Lower leg skin (tissue), 3 donors: ENCODE measurements at regions not wholly inside any gene's neighbourhood (a gene's known extent, or its start where the extent isn't known, plus 50 kb on each side); places are given as distances from the start of the nearest gene placed in this dataset.

Experiments
- CTCF ChIP-seq, 3 donors: fragments of 450-650 bp; IDR thresholded peaks; one replicate each; pipeline ENCODE4 v1.5.1; 2016; ENCODE audit warnings: antibody characterized with exemption in 3 of 3, mild to moderate bottlenecking in 3 of 3, moderate library complexity in 2 of 3
- POLR2A ChIP-seq, 2 donors: fragments of 450-650 bp; IDR thresholded peaks; one replicate each; pipeline ENCODE4 v1.6.1; 2016 to 2017; ENCODE audit warnings: antibody characterized with exemption in 2 of 2, mild to moderate bottlenecking in 1 of 2, moderate library complexity in 1 of 2

DNA sequence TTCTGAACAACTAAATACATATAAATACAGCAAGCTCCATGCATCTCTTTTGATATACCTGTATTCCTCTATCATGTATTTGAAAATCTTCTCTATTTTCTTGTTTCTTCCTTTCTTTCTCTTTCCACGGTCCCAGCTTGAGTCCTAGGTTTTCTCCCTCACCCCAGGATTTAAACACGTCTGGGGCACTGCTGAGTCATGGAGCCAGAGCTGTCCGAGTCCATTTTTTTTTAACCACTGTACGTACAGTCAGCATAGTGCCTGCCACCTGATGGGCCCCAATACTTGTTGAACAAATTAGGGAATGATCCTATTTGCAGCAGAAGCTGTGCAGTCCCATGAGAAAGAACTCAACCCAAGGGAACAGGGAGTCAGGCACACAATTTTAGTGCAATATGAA lies 158.1 kb downstream of the ATP23 start:
- no peak for TF ChIP-seq POLR2A (IDR thresholded peaks at IDR 0.05)
- no peak for TF ChIP-seq CTCF (IDR thresholded peaks at IDR 0.05)
